Lower leg skin (tissue), 3 donors: ENCODE measurements at regions not wholly inside any gene's neighbourhood (a gene's known extent, or its start where the extent isn't known, plus 50 kb on each side); places are given as distances from the start of the nearest gene placed in this dataset.

ENCODE experiments used
- CTCF ChIP-seq, 3 donors: fragments of 450-650 bp; IDR thresholded peaks; one replicate each; pipeline ENCODE4 v1.5.1; 2016; ENCODE audit warnings: antibody characterized with exemption in 3 of 3, mild to moderate bottlenecking in 3 of 3, moderate library complexity in 2 of 3
- POLR2A ChIP-seq, 2 donors: fragments of 450-650 bp; IDR thresholded peaks; one replicate each; pipeline ENCODE4 v1.6.1; 2016 to 2017; ENCODE audit warnings: antibody characterized with exemption in 2 of 2, mild to moderate bottlenecking in 1 of 2, moderate library complexity in 1 of 2

- TF ChIP-seq CTCF (IDR thresholded peaks at IDR 0.05): no peak
- no peak for TF ChIP-seq POLR2A (IDR thresholded peaks at IDR 0.05)
Measured at GRCh38 chr5:133867341-133867740, 101.1 kb downstream of the C5orf15 start.
